ENCODE measurements at regions not wholly inside any gene's neighbourhood (a gene's known extent, or its start where the extent isn't known, plus 50 kb on each side); places are given as distances from the start of the nearest gene placed in this dataset.

- TF ChIP-seq CTCF (IDR thresholded peaks at IDR 0.05; ENCODE audit: low read depth, low read length, missing control alignments) = no peak
- no peak overlapping the region for H3K4me3 ChIP-seq (ENCODE audit: low read depth, low read length)
- no peak for DNase-seq (ENCODE audit: low read depth)
Observed at GRCh38 chr12:67829896-67830295, 159.4 kb upstream of the IFNG-AS1 start.

- DNase-seq (ENCODE audit: low read depth) = no peak
- no peak overlapping the region for H3K4me3 ChIP-seq (ENCODE audit: low read depth, low read length)
- no peak for TF ChIP-seq CTCF (IDR thresholded peaks at IDR 0.05; ENCODE audit: low read depth, low read length, missing control alignments)
Observed at GRCh38 chr12:67832155-67832554, 157.1 kb upstream of the IFNG-AS1 start.

GRCh38 chr12:67833602-67834001 lies 155.6 kb upstream of the IFNG-AS1 start:
- H3K4me3 ChIP-seq (ENCODE audit: low read depth, low read length) = no peak overlapping the region
- no peak for TF ChIP-seq CTCF (IDR thresholded peaks at IDR 0.05; ENCODE audit: low read depth, low read length, missing control alignments)
- DNase-seq (ENCODE audit: low read depth) = no peak

- no peak overlapping the region for H3K4me3 ChIP-seq (ENCODE audit: low read depth, low read length)
- no peak for DNase-seq (ENCODE audit: low read depth)
- no peak for TF ChIP-seq CTCF (IDR thresholded peaks at IDR 0.05; ENCODE audit: low read depth, low read length, missing control alignments)
Observed at GRCh38 chr12:67837876-67838275, 151.4 kb upstream of the IFNG-AS1 start.

GRCh38 chr12:67842124-67842523 lies 147.1 kb upstream of the IFNG-AS1 start:
- no peak for TF ChIP-seq CTCF (IDR thresholded peaks at IDR 0.05; ENCODE audit: low read depth, low read length, missing control alignments)
- no peak overlapping the region for H3K4me3 ChIP-seq (ENCODE audit: low read depth, low read length)
- no peak for DNase-seq (ENCODE audit: low read depth)

GRCh38 chr12:67843257-67843656 lies 146.0 kb upstream of the IFNG-AS1 start:
- H3K4me3 ChIP-seq (ENCODE audit: low read depth, low read length) = no peak overlapping the region
- no peak for TF ChIP-seq CTCF (IDR thresholded peaks at IDR 0.05; ENCODE audit: low read depth, low read length, missing control alignments)
- no peak for DNase-seq (ENCODE audit: low read depth)

- no peak overlapping the region for H3K4me3 ChIP-seq (ENCODE audit: low read depth, low read length)
- no peak for DNase-seq (ENCODE audit: low read depth)
- TF ChIP-seq CTCF (IDR thresholded peaks at IDR 0.05; ENCODE audit: low read depth, low read length, missing control alignments) = no peak
Observed at GRCh38 chr12:67852701-67853100, 136.5 kb upstream of the IFNG-AS1 start.

Measured in GM12864 (cell line).